ENCODE measurements at regions not wholly inside any gene's neighbourhood (a gene's known extent, or its start where the extent isn't known, plus 50 kb on each side); places are given as distances from the start of the nearest gene placed in this dataset.

GRCh38 chrX:107508925-107509324 is 59.5 kb downstream of the FRMPD3 start:
- in situ Hi-C loops (cut with HindIII; ENCODE audit: low pct_ligation_motif_present, low sequenced_read_pairs) = no loop called here
- DNase-seq = no peak
- TF ChIP-seq CTCF (IDR thresholded peaks at IDR 0.05; ENCODE audit: low read depth, low read length, missing control alignments) = no peak
- Histone ChIP-seq H3K4me3 (ENCODE audit: low read depth, low read length) (no peak overlapping the region), H3K36me3 (replicated peaks) (no peaks in the 10 kb centered on the region), H3K27ac (no peak overlapping the region), H3K27me3 (replicated peaks) (peaks cover 6% of the 10 kb centered on the region)

- in situ Hi-C loops (cut with HindIII; ENCODE audit: low pct_ligation_motif_present, low sequenced_read_pairs) = no loop called here
- H3K27me3 ChIP-seq (replicated peaks) = no peaks in the 10 kb centered on the region
- TF ChIP-seq CTCF (IDR thresholded peaks at IDR 0.05; ENCODE audit: low read depth, low read length, missing control alignments) = no peak
Observed at GRCh38 chrX:107514944-107515343, 65.5 kb downstream of the FRMPD3 start.

GRCh38 chrX:107521877-107522586 is 72.6 kb downstream of the FRMPD3 start:
- DNase-seq = no peak
- in situ Hi-C loops (cut with HindIII; ENCODE audit: low pct_ligation_motif_present, low sequenced_read_pairs) = no loop called here
- H3K27me3 ChIP-seq (replicated peaks) = no peaks in the 10 kb centered on the region
- no peak for TF ChIP-seq CTCF (IDR thresholded peaks at IDR 0.05; ENCODE audit: low read depth, low read length, missing control alignments)
- H3K27ac ChIP-seq = no peak overlapping the region
- H3K36me3 ChIP-seq (replicated peaks) = no peaks in the 10 kb centered on the region
- no peak overlapping the region for H3K4me3 ChIP-seq (ENCODE audit: low read depth, low read length)

More at GRCh38 chrX:107514944-107515343, 65.5 kb downstream of the FRMPD3 start:
- Histone ChIP-seq H3K27ac (no peak overlapping the region), H3K4me3 (ENCODE audit: low read depth, low read length) (no peak overlapping the region), H3K36me3 (replicated peaks) (no peaks in the 10 kb centered on the region)
- no peak for DNase-seq

- in situ Hi-C loops (cut with HindIII; ENCODE audit: low pct_ligation_motif_present, low sequenced_read_pairs) = no loop called here
- no peaks in the 10 kb centered on the region for H3K36me3 ChIP-seq (replicated peaks)
- TF ChIP-seq CTCF (IDR thresholded peaks at IDR 0.05; ENCODE audit: low read depth, low read length, missing control alignments) = no peak
- no peak for DNase-seq
- H3K4me3 ChIP-seq (ENCODE audit: low read depth, low read length) = no peak overlapping the region
- no peaks in the 10 kb centered on the region for H3K27me3 ChIP-seq (replicated peaks)
- H3K27ac ChIP-seq = no peak overlapping the region
Observed at GRCh38 chrX:107522901-107523300, 73.4 kb downstream of the FRMPD3 start.

GRCh38 chrX:107526141-107526540 is 76.7 kb downstream of the FRMPD3 start:
- Histone ChIP-seq H3K27ac (no peak overlapping the region), H3K27me3 (replicated peaks) (peaks cover 2% of the 10 kb centered on the region), H3K4me3 (ENCODE audit: low read depth, low read length) (no peak overlapping the region), H3K36me3 (replicated peaks) (no peaks in the 10 kb centered on the region)
- DNase-seq = no peak
- no peak for TF ChIP-seq CTCF (IDR thresholded peaks at IDR 0.05; ENCODE audit: low read depth, low read length, missing control alignments)
- in situ Hi-C loops (cut with HindIII; ENCODE audit: low pct_ligation_motif_present, low sequenced_read_pairs) = no loop called here

DNA sequence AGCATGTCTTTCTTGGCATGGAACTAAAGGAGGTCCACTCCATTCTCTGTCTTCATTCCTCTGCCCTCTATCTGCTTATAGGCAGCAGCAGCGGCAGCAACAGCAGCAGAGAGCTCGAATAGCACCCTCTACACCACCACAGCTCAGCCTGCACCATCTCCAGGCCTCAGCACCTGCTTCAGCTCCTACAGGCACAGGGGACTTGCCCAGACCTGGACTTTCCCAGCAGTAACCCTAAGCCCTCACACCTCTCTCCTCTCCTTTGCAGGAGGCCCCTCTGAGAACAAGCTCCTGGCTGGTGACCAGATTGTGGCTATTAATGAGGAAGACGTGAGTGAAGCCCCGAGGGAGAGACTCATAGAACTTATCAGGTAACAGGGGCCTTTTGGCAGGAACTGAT is 80.7 kb downstream of the FRMPD3 start:
- Histone ChIP-seq H3K4me3 (ENCODE audit: low read depth, low read length) (no peak overlapping the region), H3K27me3 (replicated peaks) (peaks cover 6% of the 10 kb centered on the region), H3K27ac (no peak overlapping the region), H3K36me3 (replicated peaks) (no peaks in the 10 kb centered on the region)
- no peak for DNase-seq
- TF ChIP-seq CTCF (IDR thresholded peaks at IDR 0.05; ENCODE audit: low read depth, low read length, missing control alignments) = no peak
- in situ Hi-C loops (cut with HindIII; ENCODE audit: low pct_ligation_motif_present, low sequenced_read_pairs) = no loop called here
